Stomach (tissue), 8 donors: ENCODE measurements at regions not wholly inside any gene's neighbourhood (a gene's known extent, or its start where the extent isn't known, plus 50 kb on each side); places are given as distances from the start of the nearest gene placed in this dataset.
"Not testable (repeated sequence)": the region's sequence is repeated elsewhere in the genome, so short reads cannot be mapped to it uniquely, and the experiment has no call there.

Experiments
- DNase-seq, 2 donors: peaks; one replicate each; pipeline versions ENCODE4 v3.0.0 to v3.0.0-alpha.2; 2013 to 2019
- H3K27ac ChIP-seq, 5 donors: fragments of 200-600 bp in 4 of 5; sonication (generic) in 4 of 5; one replicate each; pipeline ENCODE4 v1.5.1; 2013 to 2019; ENCODE audit warnings: mild to moderate bottlenecking in 1 of 5, moderate library complexity in 1 of 5
- H3K27me3 ChIP-seq, 3 donors: fragments of 200-600 bp; sonication (generic); one replicate each; pipeline ENCODE4 v1.5.1; 2017 to 2019; ENCODE audit warnings: mixed run types in 1 of 3
- H3K36me3 ChIP-seq, 4 donors: fragments of 200-600 bp; sonication (generic); 1 replicate in 3 of 4; 2 replicates in 1 of 4; pipeline ENCODE4 v1.5.1; 2016 to 2019
- H3K4me1 ChIP-seq, 4 donors: fragments of 200-600 bp; sonication (generic); one replicate each; pipeline ENCODE4 v1.5.1; 2016 to 2019
- H3K4me3 ChIP-seq, 4 donors: fragments of 200-600 bp; sonication (generic) in 3 of 4; one replicate each; pipeline ENCODE4 v1.5.1; 2016 to 2019; ENCODE audit warnings: mild to moderate bottlenecking in 1 of 4
- H3K9me3 ChIP-seq, 4 donors: fragments of 200-600 bp; sonication (generic); one replicate each; pipeline ENCODE4 v1.5.1; 2016 to 2019
- CTCF ChIP-seq, 7 experiments: fragments of 450-650 bp in 4 of 7; fragments of 200-600 bp in 3 of 7; sonication (generic) in 3 of 7; IDR thresholded peaks; one replicate each; pipeline ENCODE4 v1.5.1; 2016 to 2019; ENCODE audit warnings: antibody characterized with exemption in 7 of 7, control low read depth in 2 of 7, mild to moderate bottlenecking in 1 of 7
- EP300 ChIP-seq: sonication (generic); formaldehyde crosslinking; IDR thresholded peaks from one replicate; pipeline ENCODE4 v1.6.1; 2017; ENCODE audit warnings: antibody characterized with exemption
- POLR2A ChIP-seq, 4 donors: fragments of 450-650 bp; IDR thresholded peaks; one replicate each; pipeline ENCODE4 v1.6.1; 2016; ENCODE audit warnings: antibody characterized with exemption in 4 of 4, control low read depth in 2 of 4, mild to moderate bottlenecking in 1 of 4, moderate library complexity in 1 of 4
- POLR2AphosphoS5 ChIP-seq, 3 donors: sonication (generic); formaldehyde crosslinking; IDR thresholded peaks; one replicate each; pipeline ENCODE4 v1.6.1; 2016; ENCODE audit warnings: antibody characterized with exemption in 3 of 3
- WGBS, 5 donors: extraction: QIAGEN DNeasy Blood & Tissue Kit in 3 of 5; methylation state at CpG; one replicate each; pipeline versions ENCODE4 v1.1.5 to v1.1.7; 2013 to 2018; 5-methylcytosine and 5-hydroxymethylcytosine counted together
- intact Hi-C: fragments of 100-400 bp; cut with DNase I; formaldehyde crosslinking; loops from one replicate; pipeline ENCODE4 v1.15.1; 2023; ENCODE audit warnings: low total_unique reads
- donor health status: healthy with polysubstance abuse.
- donor health status: Bipolar disorder and iron deficiency.
- donor health status: healthy.

- DNase-seq: no peak
- peaks cover 0 to 7% (median 2%) of the 10 kb centered on the region in 4 donors for H3K4me1 ChIP-seq
- no peaks in the 10 kb centered on the region for H3K9me3 ChIP-seq
- no peak overlapping the region for H3K27ac ChIP-seq
- 38 to 54% (median 48%) methylated on average over 10 of the region's 10 CpGs for WGBS, 5 donors
- H3K27me3 ChIP-seq: peaks cover 0 to 70% (median 17%) of the 10 kb centered on the region in 3 donors
- no peak overlapping the region for H3K4me3 ChIP-seq
- H3K36me3 ChIP-seq: no peaks in the 10 kb centered on the region
- TF ChIP-seq POLR2A (IDR thresholded peaks at IDR 0.05): no peak
- TF ChIP-seq CTCF (IDR thresholded peaks at IDR 0.05): no peak
- TF ChIP-seq POLR2AphosphoS5 (IDR thresholded peaks at IDR 0.05): no peak
- no peak for TF ChIP-seq EP300
- intact Hi-C loops: no loop called here
Observed at GRCh38 chr6:27742833-27743573, 169.2 kb downstream of the OR2B2 start.

GRCh38 chr6:27739902-27740301 lies 172.3 kb downstream of the OR2B2 start:
- Histone ChIP-seq H3K27me3 (peaks cover 0 to 58% (median 16%) of the 10 kb centered on the region in 3 donors), H3K4me1 (peaks cover 0 to 10% (median 2%) of the 10 kb centered on the region in 4 donors)
- DNase-seq, H3K4me3 ChIP-seq, intact Hi-C loops, H3K27ac ChIP-seq, H3K9me3 ChIP-seq, H3K36me3 ChIP-seq: not testable (repeated sequence)
- 88 to 94% (median 90%) methylated on average over 8 of the region's 8 CpGs for WGBS, 5 donors

DNA sequence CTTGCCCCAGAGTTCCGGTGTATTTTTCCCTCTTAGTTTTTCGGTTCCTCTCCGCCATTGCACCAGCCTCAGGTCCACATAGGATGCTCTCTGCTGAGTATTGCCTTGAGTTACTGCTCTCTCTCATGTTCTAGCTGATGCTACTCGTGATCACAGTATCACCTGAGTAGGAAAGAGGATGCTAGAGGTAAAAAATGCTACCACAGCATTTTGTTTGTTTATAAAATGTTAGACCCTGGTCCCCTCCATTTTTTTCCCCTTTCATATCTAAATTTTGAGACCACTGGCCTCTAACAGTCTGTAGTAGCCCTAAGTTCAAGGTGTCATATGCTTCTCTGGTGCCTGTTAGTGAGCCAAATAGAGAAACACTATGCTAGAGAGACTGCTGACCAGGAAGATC lies 175.5 kb downstream of the OR2B2 start:
- WGBS, 5 donors: 86 to 94% (median 91%) methylated on average over 4 of the region's 4 CpGs
- no peak overlapping the region for H3K4me3 ChIP-seq
- TF ChIP-seq CTCF (IDR thresholded peaks at IDR 0.05) (no peak), POLR2A (IDR thresholded peaks at IDR 0.05) (no peak), POLR2AphosphoS5 (IDR thresholded peaks at IDR 0.05) (no peak), EP300 (no peak)
- H3K9me3 ChIP-seq: peaks cover 0 to 7% (median 0%) of the 10 kb centered on the region in 4 donors
- H3K36me3 ChIP-seq: no peaks in the 10 kb centered on the region
- no peak overlapping the region for H3K27ac ChIP-seq
- H3K4me1 ChIP-seq: peaks cover 0 to 10% (median 2%) of the 10 kb centered on the region in 4 donors
- H3K27me3 ChIP-seq: peaks cover 0 to 44% (median 0%) of the 10 kb centered on the region in 3 donors
- DNase-seq: no peak
- intact Hi-C loops: no loop called here

DNA sequence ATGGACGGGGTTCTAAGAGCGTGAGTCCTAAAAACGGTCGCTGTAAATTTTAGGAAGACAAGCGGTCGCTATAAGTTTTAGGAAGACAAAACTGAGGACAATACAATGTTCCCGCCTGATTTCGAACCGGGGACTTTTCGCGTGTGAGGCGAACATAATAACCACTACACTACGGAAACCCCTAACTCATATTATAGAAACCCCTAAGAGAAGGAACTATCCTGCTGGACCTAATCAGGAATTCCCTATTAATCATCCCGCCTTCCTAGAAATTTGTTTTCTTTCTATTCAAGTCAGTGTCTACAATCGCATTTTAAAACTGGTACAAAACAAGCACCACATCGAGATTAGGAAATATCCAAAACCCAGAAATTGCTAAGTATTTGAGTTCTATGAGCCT lies 183.8 kb downstream of the OR2B2 start:
- DNase-seq: no peak
- Histone ChIP-seq H3K27me3 (peaks cover 0 to 39% (median 5%) of the 10 kb centered on the region in 3 donors), H3K36me3 (no peaks in the 10 kb centered on the region), H3K4me3 (no peak overlapping the region), H3K9me3 (peaks cover 0 to 5% (median 0%) of the 10 kb centered on the region in 4 donors), H3K27ac (no peak overlapping the region), H3K4me1 (no peaks in the 10 kb centered on the region)
- 78 to 81% (median 79%) methylated on average over 16 of the region's 16 CpGs for WGBS, 5 donors
- TF ChIP-seq POLR2A (IDR thresholded peaks at IDR 0.05): no peak
- TF ChIP-seq CTCF (IDR thresholded peaks at IDR 0.05): no peak
- no peak for TF ChIP-seq POLR2AphosphoS5 (IDR thresholded peaks at IDR 0.05)
- no peak for TF ChIP-seq EP300
- intact Hi-C loops: no loop called here

DNA sequence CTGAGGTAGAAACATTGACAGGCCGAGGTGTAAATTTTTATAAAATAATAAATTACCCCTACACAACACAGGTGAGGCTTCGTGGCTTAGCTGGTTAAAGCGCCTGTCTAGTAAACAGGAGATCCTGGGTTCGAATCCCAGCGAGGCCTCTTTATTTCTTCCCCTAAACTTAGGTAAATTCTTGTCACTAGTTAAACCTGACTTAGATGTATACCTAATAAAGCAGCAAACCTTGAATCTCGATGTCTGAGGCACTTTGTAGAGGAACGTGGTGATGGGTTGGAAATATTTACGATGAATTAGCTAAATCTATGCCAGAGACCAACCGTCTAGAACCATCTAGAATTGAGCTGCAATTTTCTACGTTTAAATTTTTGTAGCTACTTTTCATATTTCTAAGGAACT lies 185.6 kb downstream of the OR2B2 start:
- intact Hi-C loops: no loop called here
- 55 to 62% (median 60%) methylated on average over 10 of the region's 10 CpGs for WGBS, 5 donors
- H3K27me3 ChIP-seq: peaks cover 0 to 43% (median 14%) of the 10 kb centered on the region in 3 donors
- H3K4me1 ChIP-seq: no peaks in the 10 kb centered on the region
- H3K27ac ChIP-seq: no peak overlapping the region
- H3K36me3 ChIP-seq: no peaks in the 10 kb centered on the region
- DNase-seq: no peak
- no peak overlapping the region for H3K4me3 ChIP-seq
- no peak for TF ChIP-seq POLR2AphosphoS5 (IDR thresholded peaks at IDR 0.05)
- TF ChIP-seq POLR2A (IDR thresholded peaks at IDR 0.05): no peak
- no peak for TF ChIP-seq CTCF (IDR thresholded peaks at IDR 0.05)
- TF ChIP-seq EP300: no peak
- peaks cover 0 to 5% (median 0%) of the 10 kb centered on the region in 4 donors for H3K9me3 ChIP-seq
